Keratinocyte (primary cell): ENCODE measurements at regions not wholly inside any gene's neighbourhood (a gene's known extent, or its start where the extent isn't known, plus 50 kb on each side); places are given as distances from the start of the nearest gene placed in this dataset.

ENCODE experiments used
- DNase-seq: peaks from one replicate; pipeline ENCODE4 v3.0.0-alpha.2; 2011; ENCODE audit warnings: low read depth, missing footprints, low spot score
- FAIRE-seq: peaks from 2 replicates; lab custom pipeline; 2011; peaks lifted over from hg19 to GRCh38; lab: Jason Lieb, UNC
- H2AFZ ChIP-seq: 2 replicates; pipeline ENCODE4 v1.6.0; 2012; ENCODE audit warnings: low read length, control low read depth, inconsistent platforms; ENCODE audit not compliant: control insufficient read depth
- H3K27ac ChIP-seq: 2 replicates; pipeline ENCODE4 v1.5.1; 2011; ENCODE audit warnings: low read length; ENCODE audit not compliant: control insufficient read depth, insufficient read depth
- H3K27me3 ChIP-seq: 3 replicates; pipeline ENCODE4 v1.6.0; 2011; ENCODE audit warnings: low read length; ENCODE audit not compliant: control insufficient read depth, insufficient read depth; ENCODE audit errors: extremely low read depth
- H3K36me3 ChIP-seq, 2 experiments: 2 replicates in 1 of 2; 3 replicates in 1 of 2; pipeline ENCODE4 v1.5.1; 2011; ENCODE audit warnings: low read length in 2 of 2, mild to moderate bottlenecking in 1 of 2; ENCODE audit not compliant: control insufficient read depth in 2 of 2, insufficient read depth in 2 of 2; ENCODE audit errors: extremely low read depth in 1 of 2
- H3K4me1 ChIP-seq: 3 replicates; pipeline ENCODE4 v1.5.1; 2011; ENCODE audit warnings: low read length; ENCODE audit not compliant: control insufficient read depth, insufficient read depth; ENCODE audit errors: extremely low read depth
- H3K4me2 ChIP-seq: 3 replicates; pipeline ENCODE4 v1.6.0; 2011; ENCODE audit warnings: low read depth, low read length; ENCODE audit not compliant: control insufficient read depth, insufficient read depth; ENCODE audit errors: extremely low read depth
- H3K4me3 ChIP-seq, 3 experiments: fragments of 200-600 bp in 1 of 3; sonication (generic) in 1 of 3; 2 replicates in 2 of 3; 3 replicates in 1 of 3; pipeline ENCODE4 v1.5.1; 2011 to 2016; ENCODE audit warnings: low read length in 3 of 3, mild to moderate bottlenecking in 3 of 3, control low read depth in 2 of 3, inconsistent platforms in 1 of 3, low read depth in 1 of 3, mixed read lengths in 1 of 3, mixed run types in 1 of 3, moderate library complexity in 1 of 3; ENCODE audit not compliant: control insufficient read depth in 2 of 3, insufficient read depth in 2 of 3; ENCODE audit errors: extremely low read depth in 1 of 3
- H3K79me2 ChIP-seq: 2 replicates; pipeline ENCODE4 v1.6.0; 2012; ENCODE audit warnings: low read length; ENCODE audit not compliant: control insufficient read depth, insufficient read depth
- H3K9ac ChIP-seq: 3 replicates; pipeline ENCODE4 v1.6.0; 2011; ENCODE audit warnings: low read length; ENCODE audit not compliant: control insufficient read depth, insufficient read depth; ENCODE audit errors: extremely low read depth
- H3K9me1 ChIP-seq: 3 replicates; pipeline ENCODE4 v1.6.0; 2011; ENCODE audit warnings: low read length; ENCODE audit not compliant: control insufficient read depth, insufficient read depth; ENCODE audit errors: extremely low read depth
- H3K9me3 ChIP-seq: 2 replicates; pipeline ENCODE4 v1.5.1; 2012; ENCODE audit warnings: low read depth, low read length; ENCODE audit not compliant: control insufficient read depth
- H4K20me1 ChIP-seq: 3 replicates; pipeline ENCODE4 v1.6.0; 2011; ENCODE audit warnings: low read length; ENCODE audit not compliant: control insufficient read depth, insufficient read depth; ENCODE audit errors: extremely low read depth
- EZH2 ChIP-seq: IDR thresholded peaks from one replicate; pipeline ENCODE4 v1.6.1; 2012; ENCODE audit warnings: inconsistent platforms, mild to moderate bottlenecking, low read length, moderate library complexity
- dilution Hi-C: fragments of 300-500 bp; cut with MboI; formaldehyde crosslinking; loops from one replicate; pipeline ENCODE4 v1.7.0; 2020; ENCODE audit warnings: low sequenced_read_pairs; ENCODE audit not compliant: extremely low pct_ligation_motif_present
- TF ChIP-seq, protein P1 (sequence below), 3 experiments: IDR thresholded peaks in 1 of 3; conservative IDR thresholded peaks in 1 of 3; optimal IDR thresholded peaks in 1 of 3; 2 replicates in 2 of 3; 3 replicates in 1 of 3; pipeline versions ENCODE3 to v1.5.1; 2011; ENCODE audit warnings: low read length in 3 of 3, mild to moderate bottlenecking in 3 of 3, moderate library complexity in 2 of 3, control low read depth in 1 of 3, inconsistent platforms in 1 of 3; ENCODE audit not compliant: insufficient read depth in 2 of 3; ENCODE audit errors: extremely low read depth in 1 of 3

DNA sequence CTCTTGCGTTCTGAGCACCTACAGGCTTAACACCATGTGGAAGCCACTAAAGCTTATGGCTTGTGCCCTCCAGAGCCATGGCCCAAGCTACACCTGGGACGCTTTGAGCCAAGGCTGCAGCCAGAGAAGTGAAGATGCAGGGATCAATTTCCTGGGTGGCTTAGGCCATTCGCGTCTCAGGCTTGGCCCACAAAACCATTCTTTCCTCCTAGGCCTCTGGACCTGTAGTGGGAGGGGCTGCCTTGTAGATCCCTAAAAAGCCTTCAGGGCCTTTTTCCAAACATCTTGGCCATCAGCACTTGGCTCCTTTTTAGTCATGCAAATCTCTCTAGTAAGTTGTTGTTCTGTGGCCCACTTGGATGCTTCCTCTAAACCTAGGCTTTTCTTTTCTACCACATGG, 401.7 kb upstream of the RUNX1 start:
- H3K9me3 ChIP-seq, result peaks cover 7% of the 10 kb centered on the region
- no peak for DNase-seq
- no peaks in the 10 kb centered on the region for H3K36me3 ChIP-seq
- H3K27ac ChIP-seq, result no peak overlapping the region
- H4K20me1 ChIP-seq, result no peaks in the 10 kb centered on the region
- H3K4me3 ChIP-seq, result no peak overlapping the region
- no peak overlapping the region for H2AFZ ChIP-seq
- dilution Hi-C loops, result no loop called here
- H3K9me1 ChIP-seq, result no peaks in the 10 kb centered on the region
- no peak overlapping the region for H3K9ac ChIP-seq
- TF ChIP-seq, protein P1, sequence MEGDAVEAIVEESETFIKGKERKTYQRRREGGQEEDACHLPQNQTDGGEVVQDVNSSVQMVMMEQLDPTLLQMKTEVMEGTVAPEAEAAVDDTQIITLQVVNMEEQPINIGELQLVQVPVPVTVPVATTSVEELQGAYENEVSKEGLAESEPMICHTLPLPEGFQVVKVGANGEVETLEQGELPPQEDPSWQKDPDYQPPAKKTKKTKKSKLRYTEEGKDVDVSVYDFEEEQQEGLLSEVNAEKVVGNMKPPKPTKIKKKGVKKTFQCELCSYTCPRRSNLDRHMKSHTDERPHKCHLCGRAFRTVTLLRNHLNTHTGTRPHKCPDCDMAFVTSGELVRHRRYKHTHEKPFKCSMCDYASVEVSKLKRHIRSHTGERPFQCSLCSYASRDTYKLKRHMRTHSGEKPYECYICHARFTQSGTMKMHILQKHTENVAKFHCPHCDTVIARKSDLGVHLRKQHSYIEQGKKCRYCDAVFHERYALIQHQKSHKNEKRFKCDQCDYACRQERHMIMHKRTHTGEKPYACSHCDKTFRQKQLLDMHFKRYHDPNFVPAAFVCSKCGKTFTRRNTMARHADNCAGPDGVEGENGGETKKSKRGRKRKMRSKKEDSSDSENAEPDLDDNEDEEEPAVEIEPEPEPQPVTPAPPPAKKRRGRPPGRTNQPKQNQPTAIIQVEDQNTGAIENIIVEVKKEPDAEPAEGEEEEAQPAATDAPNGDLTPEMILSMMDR (optimal IDR thresholded peaks at IDR 0.05 in 1 of 3, IDR thresholded peaks at IDR 0.05 in 1 of 3, conservative IDR thresholded peaks at IDR 0.05 in 1 of 3; ENCODE audit: extremely low read depth in 1 of 3, insufficient read depth in 2 of 3, low read length in 3 of 3), result no peak
- TF ChIP-seq EZH2, result no peak
- H3K79me2 ChIP-seq, result no peaks in the 10 kb centered on the region
- no peak overlapping the region for H3K4me2 ChIP-seq
- H3K4me1 ChIP-seq, result no peaks in the 10 kb centered on the region
- no peaks in the 10 kb centered on the region for H3K27me3 ChIP-seq
- FAIRE-seq, result no peak

DNA sequence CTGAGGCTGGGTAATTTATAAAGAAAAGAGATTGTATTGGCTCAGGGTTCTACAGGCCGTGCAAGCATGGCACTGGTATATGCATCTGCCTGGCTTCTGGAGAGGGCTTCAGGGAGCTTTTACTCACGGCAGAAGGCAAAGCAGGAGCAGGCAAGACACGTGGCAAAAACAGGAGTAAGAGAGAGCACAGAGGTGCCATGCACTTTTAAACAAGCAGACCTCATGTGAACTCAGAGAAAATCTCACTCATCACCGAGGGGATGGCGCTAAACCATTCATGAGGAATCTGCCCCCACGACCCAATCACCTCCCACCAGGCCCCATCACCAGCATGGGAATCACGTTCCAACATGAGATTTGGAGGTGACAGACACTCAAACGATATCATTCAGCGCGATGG, 400.7 kb upstream of the RUNX1 start:
- Histone ChIP-seq H3K9ac (no peak overlapping the region), H3K9me3 (peaks cover 7% of the 10 kb centered on the region), H3K27ac (no peak overlapping the region), H3K27me3 (no peaks in the 10 kb centered on the region), H3K4me2 (no peak overlapping the region), H3K4me3 (no peak overlapping the region), H2AFZ (no peak overlapping the region), H3K4me1 (no peaks in the 10 kb centered on the region), H3K36me3 (no peaks in the 10 kb centered on the region), H3K79me2 (no peaks in the 10 kb centered on the region), H3K9me1 (no peaks in the 10 kb centered on the region), H4K20me1 (no peaks in the 10 kb centered on the region)
- no peak for DNase-seq
- dilution Hi-C loops, result no loop called here
- no peak for FAIRE-seq
- TF ChIP-seq, protein P1 (optimal IDR thresholded peaks at IDR 0.05 in 1 of 3, IDR thresholded peaks at IDR 0.05 in 1 of 3, conservative IDR thresholded peaks at IDR 0.05 in 1 of 3; ENCODE audit: extremely low read depth in 1 of 3, insufficient read depth in 2 of 3, low read length in 3 of 3), result no peak
- TF ChIP-seq EZH2, result no peak
